ENCODE measurements at regions not wholly inside any gene's neighbourhood (a gene's known extent, or its start where the extent isn't known, plus 50 kb on each side); places are given as distances from the start of the nearest gene placed in this dataset.

DNA sequence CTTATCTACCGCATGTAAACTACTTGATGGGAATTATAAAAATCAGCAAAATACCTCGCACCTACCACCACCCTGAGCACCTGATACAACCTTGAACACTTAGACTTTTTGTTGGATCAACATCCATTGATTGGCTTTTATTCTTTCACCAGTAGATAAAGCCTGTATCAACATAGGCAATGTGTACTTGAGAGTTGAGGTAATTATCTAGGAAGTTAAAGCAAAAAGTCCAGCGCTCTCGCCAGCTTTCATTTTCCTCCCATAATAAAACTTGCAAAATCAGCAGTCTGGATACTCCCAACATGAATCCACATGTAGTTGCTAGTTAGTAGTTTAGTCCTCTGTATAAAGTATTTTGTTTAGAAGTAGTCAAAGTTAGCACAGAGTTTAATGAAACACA lies 132.0 kb upstream of the PRDM1 start:
- Histone ChIP-seq H3K27me3 (ENCODE audit: control insufficient read depth in 2 of 2, insufficient read depth in 2 of 2, low read length in 2 of 2) (no peaks in the 10 kb centered on the region), H3K4me1 (ENCODE audit: control insufficient read depth in 1 of 2, insufficient read depth in 2 of 2, low read length in 2 of 2) (peaks cover 14 to 22% of the 10 kb centered on the region in 2 donors), H3K27ac (ENCODE audit: low read depth in 1 of 2, low read length in 2 of 2) (no peak overlapping the region), H3K79me2 (ENCODE audit: insufficient read depth, low read length) (no peaks in the 10 kb centered on the region), H3K9ac (ENCODE audit: insufficient read depth, low read length, poor library complexity, severe bottlenecking) (no peak overlapping the region), H3K9me3 (replicated peaks in 1 of 2; ENCODE audit: control insufficient read depth in 1 of 2, insufficient read depth in 1 of 2, low read length in 2 of 2) (no peaks in the 10 kb centered on the region), H2AFZ (ENCODE audit: insufficient read depth, low read depth, low read length, poor library complexity, severe bottlenecking) (no peak overlapping the region), H3K36me3 (replicated peaks in 1 of 2; ENCODE audit: control insufficient read depth in 1 of 2, insufficient read depth in 2 of 2, low read length in 2 of 2) (no peaks in the 10 kb centered on the region), H3K4me2 (replicated peaks; ENCODE audit: extremely low read depth, low read length, poor library complexity, severe bottlenecking) (no peak overlapping the region), H3K4me3 (replicated peaks in 1 of 3; ENCODE audit: low read depth in 2 of 3, low read length in 3 of 3) (no peak overlapping the region), H4K20me1 (ENCODE audit: insufficient read depth, low read length) (no peaks in the 10 kb centered on the region)
- Mint-ChIP-seq H3K27me3 (ENCODE audit: low read depth in 3 of 3) (peaks cover 0 to 3% (median 0%) of the 10 kb centered on the region in 3 donors), H3K4me1 (peaks cover 19% of the 10 kb centered on the region), H3K4me3 (no peak overlapping the region), H3K9me3 (peaks cover 0 to 3% (median 0%) of the 10 kb centered on the region in 7 donors), H3K27ac (no peak overlapping the region), H3K36me3 (no peaks in the 10 kb centered on the region)
- WGBS (ENCODE audit: insufficient coverage) = no CpG with 5 or more reads among the region's 4 CpGs
- DNase-seq = no peak
- intact Hi-C loops (cut with micrococcal nuclease) = no loop called here
- TF ChIP-seq, protein P1, sequence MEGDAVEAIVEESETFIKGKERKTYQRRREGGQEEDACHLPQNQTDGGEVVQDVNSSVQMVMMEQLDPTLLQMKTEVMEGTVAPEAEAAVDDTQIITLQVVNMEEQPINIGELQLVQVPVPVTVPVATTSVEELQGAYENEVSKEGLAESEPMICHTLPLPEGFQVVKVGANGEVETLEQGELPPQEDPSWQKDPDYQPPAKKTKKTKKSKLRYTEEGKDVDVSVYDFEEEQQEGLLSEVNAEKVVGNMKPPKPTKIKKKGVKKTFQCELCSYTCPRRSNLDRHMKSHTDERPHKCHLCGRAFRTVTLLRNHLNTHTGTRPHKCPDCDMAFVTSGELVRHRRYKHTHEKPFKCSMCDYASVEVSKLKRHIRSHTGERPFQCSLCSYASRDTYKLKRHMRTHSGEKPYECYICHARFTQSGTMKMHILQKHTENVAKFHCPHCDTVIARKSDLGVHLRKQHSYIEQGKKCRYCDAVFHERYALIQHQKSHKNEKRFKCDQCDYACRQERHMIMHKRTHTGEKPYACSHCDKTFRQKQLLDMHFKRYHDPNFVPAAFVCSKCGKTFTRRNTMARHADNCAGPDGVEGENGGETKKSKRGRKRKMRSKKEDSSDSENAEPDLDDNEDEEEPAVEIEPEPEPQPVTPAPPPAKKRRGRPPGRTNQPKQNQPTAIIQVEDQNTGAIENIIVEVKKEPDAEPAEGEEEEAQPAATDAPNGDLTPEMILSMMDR (IDR thresholded peaks at IDR 0.05) = no peak

DNA sequence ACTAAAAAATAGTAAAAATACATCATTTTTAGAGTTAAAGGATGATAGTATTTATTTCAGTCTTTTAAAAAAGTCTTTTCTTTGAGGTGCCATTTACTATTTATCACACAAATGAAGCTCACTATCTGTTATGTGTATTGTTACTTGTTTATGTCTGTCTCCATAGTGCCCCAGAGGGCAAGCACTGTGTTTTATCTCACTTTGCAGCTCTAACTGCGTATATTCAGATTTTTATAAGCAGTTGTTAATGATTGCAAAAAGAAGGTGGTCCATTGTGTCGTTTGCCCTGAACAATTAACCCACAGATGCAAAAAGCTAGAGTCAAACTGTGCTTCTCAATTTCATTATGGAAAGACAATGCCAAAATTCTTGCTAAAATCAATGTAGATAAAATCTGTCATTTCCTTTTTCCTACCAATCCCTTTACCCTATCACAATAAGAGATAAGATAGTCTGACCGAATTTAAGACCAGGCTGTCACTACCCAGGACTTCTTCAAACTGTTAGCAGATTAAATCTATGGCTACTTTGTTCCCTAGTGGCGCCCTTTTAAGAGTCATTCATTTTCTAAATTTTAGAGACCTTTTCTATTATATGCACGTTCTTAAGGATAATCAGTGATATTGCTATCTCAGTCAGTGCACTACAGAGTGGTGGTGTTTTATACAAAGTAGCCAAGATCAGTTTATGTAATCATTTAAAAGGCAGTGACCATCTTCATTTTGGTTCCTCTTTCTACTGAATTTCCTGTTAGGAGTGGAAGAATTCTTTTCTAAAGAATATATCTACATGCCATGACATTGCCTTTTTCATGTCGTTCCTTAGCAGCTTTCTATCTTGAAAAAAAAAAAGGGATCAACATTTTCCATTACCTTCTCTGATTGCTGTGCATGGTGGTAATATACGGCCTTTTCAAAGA lies 133.1 kb upstream of the PRDM1 start:
- H3K9me3 ChIP-seq (replicated peaks in 1 of 2; ENCODE audit: control insufficient read depth in 1 of 2, insufficient read depth in 1 of 2, low read length in 2 of 2) = no peaks in the 10 kb centered on the region
- no peaks in the 10 kb centered on the region for H4K20me1 ChIP-seq (ENCODE audit: insufficient read depth, low read length)
- H2AFZ ChIP-seq (ENCODE audit: insufficient read depth, low read depth, low read length, poor library complexity, severe bottlenecking) = no peak overlapping the region
- H3K79me2 ChIP-seq (ENCODE audit: insufficient read depth, low read length) = no peaks in the 10 kb centered on the region
- peak overlapping the region; percentile 10 for H3K4me2 ChIP-seq (replicated peaks; ENCODE audit: extremely low read depth, low read length, poor library complexity, severe bottlenecking)
- WGBS (ENCODE audit: insufficient coverage) = 100% methylated on average over 1 of the region's 7 CpGs
- Mint-ChIP-seq H3K9me3 (peaks cover 0 to 3% (median 0%) of the 10 kb centered on the region in 7 donors), H3K36me3 (no peaks in the 10 kb centered on the region), H3K27me3 (ENCODE audit: low read depth in 3 of 3) (peaks cover 0 to 3% (median 0%) of the 10 kb centered on the region in 3 donors), H3K4me3 (no peak overlapping the region), H3K4me1 (peaks cover 19% of the 10 kb centered on the region), H3K27ac (peak overlapping the region in 3 of 7 donors; percentile 23 to 50 (median 46))
- intact Hi-C loops (cut with micrococcal nuclease) = no loop called here
- peaks cover 14 to 22% of the 10 kb centered on the region in 2 donors for H3K4me1 ChIP-seq (ENCODE audit: control insufficient read depth in 1 of 2, insufficient read depth in 2 of 2, low read length in 2 of 2)
- no peaks in the 10 kb centered on the region for H3K27me3 ChIP-seq (ENCODE audit: control insufficient read depth in 2 of 2, insufficient read depth in 2 of 2, low read length in 2 of 2)
- peak in 1 of 3 donors; percentile 47 for DNase-seq
- no peak overlapping the region for H3K9ac ChIP-seq (ENCODE audit: insufficient read depth, low read length, poor library complexity, severe bottlenecking)
- H3K36me3 ChIP-seq (replicated peaks in 1 of 2; ENCODE audit: control insufficient read depth in 1 of 2, insufficient read depth in 2 of 2, low read length in 2 of 2) = no peaks in the 10 kb centered on the region
- no peak overlapping the region for H3K4me3 ChIP-seq (replicated peaks in 1 of 3; ENCODE audit: low read depth in 2 of 3, low read length in 3 of 3)
- no peak overlapping the region for H3K27ac ChIP-seq (ENCODE audit: low read depth in 1 of 2, low read length in 2 of 2)
- TF ChIP-seq, protein P1 (IDR thresholded peaks at IDR 0.05) = no peak
